GM19397 (cell line): ENCODE measurements at regions not wholly inside any gene's neighbourhood (a gene's known extent, or its start where the extent isn't known, plus 50 kb on each side); places are given as distances from the start of the nearest gene placed in this dataset.

Experiments
- ATAC-seq: cut with Tn5 transposase; IDR thresholded peaks from one replicate; pipeline ENCODE4 v1.9.1; 2021; ENCODE audit warnings: mild to moderate bottlenecking, moderate library complexity; ENCODE audit not compliant: unreplicated experiment

DNA sequence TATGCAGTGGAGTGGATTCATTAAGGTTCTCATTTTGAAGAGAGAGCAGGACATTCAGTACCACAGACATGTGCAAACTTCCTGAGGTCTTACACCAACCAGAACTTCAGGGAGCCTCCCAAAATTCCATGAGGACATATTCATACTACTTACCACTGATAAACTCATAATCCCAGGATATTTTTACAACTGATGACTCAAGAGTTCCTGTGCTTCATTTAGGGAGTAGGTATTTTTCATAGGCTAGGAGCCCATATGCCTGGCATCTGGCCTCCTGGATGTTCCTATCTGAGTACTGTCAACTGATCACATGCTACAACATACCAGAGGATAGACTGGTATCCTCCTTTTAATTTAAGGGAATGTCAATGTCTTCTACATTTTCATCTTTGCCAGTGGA, 578.0 kb downstream of the EFNA5 start:
- ATAC-seq, result no peak

GRCh38 chr5:107090506-107090905, 580.2 kb downstream of the EFNA5 start:
- no peak for ATAC-seq

- no peak for ATAC-seq
These were observed 581.8 kb downstream of the EFNA5 start for GRCh38 chr5:107088907-107089306.

DNA sequence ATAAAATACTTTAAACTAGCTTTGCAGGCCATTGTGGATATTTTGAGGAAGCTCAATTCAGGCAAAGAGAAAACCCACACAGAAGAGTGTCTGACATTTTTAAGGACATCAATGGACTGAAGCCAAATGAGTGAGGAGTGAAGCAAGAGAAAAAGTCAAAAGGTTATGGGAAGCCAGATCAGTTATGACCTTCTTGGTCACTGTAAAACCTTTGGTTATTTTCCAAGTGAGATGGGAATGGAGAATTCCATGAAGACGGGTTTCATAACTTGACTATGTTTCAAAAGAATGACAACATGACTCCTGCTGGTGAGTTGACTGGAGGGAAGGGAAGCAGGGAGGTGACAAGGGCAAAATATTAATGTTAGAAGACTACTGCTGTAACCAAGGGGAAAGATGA, 585.2 kb downstream of the EFNA5 start:
- ATAC-seq, result no peak

DNA sequence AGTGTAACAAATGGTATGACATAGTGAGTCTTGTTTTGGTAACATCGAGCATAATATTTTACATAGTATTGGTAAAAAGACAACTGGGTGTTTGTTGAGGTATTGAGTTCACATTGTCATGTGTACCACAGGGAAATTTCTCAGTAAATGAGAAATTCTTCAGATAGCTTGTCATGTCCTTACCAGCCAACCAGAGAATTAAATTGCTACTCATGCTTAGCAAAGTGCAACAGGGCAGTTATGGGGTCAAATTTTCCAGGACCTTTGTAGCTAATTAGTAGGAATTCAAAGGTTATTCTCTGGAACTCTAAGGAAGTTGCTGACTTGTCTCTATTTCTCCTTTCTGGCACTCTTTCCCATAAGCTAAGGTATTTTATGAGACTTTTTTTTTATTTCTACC, 595.7 kb downstream of the EFNA5 start:
- ATAC-seq, result no peak

GRCh38 chr5:107072967-107073366, 597.8 kb downstream of the EFNA5 start:
- ATAC-seq, result no peak

GRCh38 chr5:107072440-107072839, 598.3 kb downstream of the EFNA5 start:
- no peak for ATAC-seq

GRCh38 chr5:107068782-107069181, 602.0 kb downstream of the EFNA5 start:
- no peak for ATAC-seq

GRCh38 chr5:107067395-107067794, 603.3 kb downstream of the EFNA5 start:
- no peak for ATAC-seq

DNA sequence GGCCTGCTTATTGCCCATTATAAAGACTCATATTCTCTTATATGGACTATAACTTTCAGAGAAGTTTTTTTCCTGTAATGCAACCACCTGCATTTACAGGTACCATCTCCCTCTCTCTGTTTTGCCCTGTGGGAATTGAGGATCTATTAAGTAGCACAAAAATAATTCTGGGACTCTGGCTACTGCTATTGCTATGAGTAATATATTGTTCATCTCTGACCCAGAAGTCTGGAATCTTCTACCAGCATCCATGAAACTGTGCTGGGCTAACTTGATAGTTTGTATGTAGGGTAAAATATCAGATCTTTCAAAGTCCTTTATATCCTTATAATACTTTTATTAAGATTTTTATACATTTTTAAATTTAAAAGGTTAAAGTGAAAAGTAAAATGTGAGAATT, 607.2 kb downstream of the EFNA5 start:
- ATAC-seq, result no peak

GRCh38 chr5:107058803-107059202, 611.9 kb downstream of the EFNA5 start:
- ATAC-seq, result no peak

DNA sequence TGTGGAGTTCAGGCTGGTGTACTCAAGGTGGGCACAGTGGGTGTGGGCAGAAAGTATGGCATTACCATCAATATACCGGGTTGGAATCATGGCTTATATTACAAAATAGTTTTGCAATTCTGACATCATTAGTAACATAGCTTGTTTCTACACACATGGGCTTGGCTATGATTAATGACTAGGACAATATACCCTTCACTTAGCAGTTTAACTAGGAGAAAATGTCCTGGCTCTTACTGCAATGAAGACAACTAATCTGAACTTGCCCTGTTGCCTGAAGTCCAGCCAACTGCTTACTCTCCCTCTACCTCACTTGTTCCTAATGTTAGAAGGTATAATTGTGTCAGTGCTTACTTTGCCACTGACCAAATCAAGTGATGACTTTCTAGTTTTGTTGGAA, 612.5 kb downstream of the EFNA5 start:
- ATAC-seq, result no peak

GRCh38 chr5:107056278-107056677, 614.5 kb downstream of the EFNA5 start:
- no peak for ATAC-seq

- ATAC-seq, result no peak
These were observed 623.7 kb downstream of the EFNA5 start for GRCh38 chr5:107047048-107047447.

DNA sequence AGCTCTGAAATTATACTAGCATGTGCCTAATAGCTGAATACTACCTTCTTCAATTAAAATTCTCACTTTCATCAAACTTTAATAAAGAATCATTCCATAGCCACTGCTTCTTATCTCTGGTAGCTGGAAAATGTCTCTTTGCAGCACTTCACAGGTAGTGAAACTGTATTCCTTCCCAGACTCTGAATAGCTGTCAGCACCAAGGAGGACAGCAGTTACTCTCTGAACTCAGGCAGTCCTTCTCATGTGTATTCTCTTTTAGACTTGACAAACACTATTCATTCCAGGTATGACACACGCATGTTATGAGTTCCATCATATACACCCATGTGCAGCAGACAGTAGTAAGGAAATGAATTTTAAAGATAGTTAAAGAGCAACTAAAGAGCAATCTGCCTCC, 627.1 kb downstream of the EFNA5 start:
- no peak for ATAC-seq

DNA sequence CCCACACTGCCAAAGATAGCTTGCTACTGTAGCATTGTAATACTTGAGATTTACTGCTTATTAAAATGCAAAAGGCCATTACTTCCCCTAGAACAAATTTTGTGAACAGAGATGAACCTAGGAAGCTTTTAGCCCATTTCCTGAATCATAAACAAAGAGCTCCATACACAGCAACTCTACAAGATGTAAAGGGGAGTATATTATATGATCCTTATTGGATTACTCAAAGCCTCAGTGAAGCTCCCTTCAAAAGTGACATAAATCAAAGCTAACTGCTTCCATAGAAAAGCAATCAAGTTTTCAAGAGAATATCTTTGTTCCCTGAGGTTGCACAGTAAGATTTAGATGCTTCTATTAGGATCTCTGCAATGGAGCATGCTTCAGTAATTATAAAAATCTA, 629.8 kb downstream of the EFNA5 start:
- no peak for ATAC-seq

DNA sequence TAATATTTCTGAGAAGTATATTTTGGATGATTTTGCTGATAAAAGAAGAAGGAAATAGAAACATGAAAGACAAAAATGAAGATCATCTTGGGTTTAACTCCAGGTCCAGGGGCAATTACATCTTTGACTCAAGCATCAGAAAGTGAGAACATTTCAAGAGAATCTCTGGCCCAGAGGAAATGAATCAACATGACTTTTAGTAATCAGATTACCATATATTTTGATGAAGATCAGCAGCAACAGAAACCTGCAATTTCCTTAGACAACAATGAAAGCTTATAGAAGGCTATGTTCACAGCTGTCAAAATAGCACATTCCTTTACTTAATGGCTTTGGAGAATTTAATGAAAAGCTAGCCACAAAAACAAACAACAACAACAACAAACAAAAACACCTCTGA, 638.1 kb downstream of the EFNA5 start:
- no peak for ATAC-seq

- no peak for ATAC-seq
These were observed 641.8 kb downstream of the EFNA5 start for GRCh38 chr5:107028938-107029337.

GRCh38 chr5:107025712-107026497, 644.8 kb downstream of the EFNA5 start:
- no peak for ATAC-seq

GRCh38 chr5:107023732-107024131, 647.0 kb downstream of the EFNA5 start:
- no peak for ATAC-seq

GRCh38 chr5:107021575-107021974, 649.2 kb downstream of the EFNA5 start:
- no peak for ATAC-seq

DNA sequence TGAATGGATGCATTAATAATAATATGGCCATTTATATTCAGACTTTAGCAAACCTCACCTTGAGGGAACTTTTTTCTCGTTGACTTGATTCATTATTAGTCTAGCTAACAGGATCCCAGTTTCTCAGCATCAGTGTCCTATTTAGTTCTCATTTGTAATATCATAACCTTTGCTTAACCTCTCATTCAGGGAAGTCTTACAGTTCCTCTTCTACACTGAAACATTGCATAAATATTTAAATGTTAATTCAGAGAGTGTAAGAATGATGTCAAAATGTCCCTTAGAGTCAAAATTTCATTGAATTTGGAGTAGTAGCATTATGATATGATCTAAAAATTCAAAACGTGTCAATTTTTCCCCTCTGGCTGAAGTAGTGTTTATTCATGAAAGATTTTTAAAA, 650.1 kb downstream of the EFNA5 start:
- no peak for ATAC-seq

- ATAC-seq, result no peak
These were observed 653.1 kb downstream of the EFNA5 start for GRCh38 chr5:107017616-107018015.
